H1 (cell line): ENCODE measurements at regions not wholly inside any gene's neighbourhood (a gene's known extent, or its start where the extent isn't known, plus 50 kb on each side); places are given as distances from the start of the nearest gene placed in this dataset.

Experiments used
- CTCF ChIA-PET: fragments of 300-600 bp; sonication (Branson Sonifier 250); formaldehyde crosslinking; loops from one replicate; lab custom pipeline; 2021; ENCODE audit not compliant: partially characterized antibody; lab: Charles Lee
- POLR2A ChIA-PET: fragments of 300-600 bp; sonication (Branson Sonifier 250); formaldehyde crosslinking; loops from one replicate; lab custom pipeline; 2021; ENCODE audit warnings: inconsistent platforms; ENCODE audit not compliant: partially characterized antibody; lab: Charles Lee
- DNase-seq, 2 experiments: peaks; one replicate each; pipeline versions ENCODE4 v3.0.0 to v3.0.0-alpha.2; 2010 to 2022; ENCODE audit warnings: low spot score in 2 of 2, low read depth in 1 of 2, mixed read lengths in 1 of 2
- FAIRE-seq: peaks from 2 replicates; lab custom pipeline; 2011; peaks lifted over from hg19 to GRCh38; lab: Jason Lieb, UNC
- H2AFZ ChIP-seq: 2 replicates; pipeline ENCODE4 v1.8.1; 2012; ENCODE audit warnings: low read length, inconsistent platforms
- H2AK5ac ChIP-seq: 2 replicates; pipeline ENCODE4 v1.6.1; 2013; ENCODE audit warnings: low read depth, low read length
- H2BK120ac ChIP-seq: replicated peaks from 2 replicates; pipeline ENCODE3; 2013; ENCODE audit warnings: low read depth, low read length, inconsistent platforms
- H2BK12ac ChIP-seq: 2 replicates; pipeline ENCODE4 v1.6.1; 2013; ENCODE audit warnings: low read depth, low read length
- H2BK15ac ChIP-seq: 2 replicates; pipeline ENCODE4 v1.6.1; 2013; ENCODE audit warnings: low read length
- H2BK20ac ChIP-seq: 2 replicates; pipeline ENCODE4 v1.6.1; 2013; ENCODE audit warnings: low read length
- H2BK5ac ChIP-seq: 2 replicates; pipeline ENCODE4 v1.6.1; 2013; ENCODE audit warnings: low read depth, low read length
- H3K14ac ChIP-seq: 2 replicates; pipeline ENCODE4 v1.6.1; 2013; ENCODE audit warnings: inconsistent platforms; ENCODE audit not compliant: insufficient read length
- H3K18ac ChIP-seq: 2 replicates; pipeline ENCODE4 v1.6.1; 2013; ENCODE audit warnings: low read length; ENCODE audit errors: extremely low read depth
- H3K23ac ChIP-seq: 2 replicates; pipeline ENCODE4 v1.6.1; 2013; ENCODE audit warnings: inconsistent platforms; ENCODE audit not compliant: insufficient read length
- H3K23me2 ChIP-seq: 2 replicates; pipeline ENCODE4 v1.6.1; 2013; ENCODE audit warnings: low read depth, low read length
- H3K27ac ChIP-seq: 2 replicates; pipeline ENCODE4 v1.6.1; 2011; ENCODE audit warnings: low read depth, low read length, inconsistent platforms
- H3K27me3 ChIP-seq, 4 experiments: replicated peaks in 1 of 4; 1 replicate in 1 of 4; 2 replicates in 3 of 4; pipeline versions ENCODE4 v1.6.1 to v1.8.1; 2011 to 2013; ENCODE audit warnings: low read length in 3 of 4, mild to moderate bottlenecking in 3 of 4, inconsistent platforms in 2 of 4, mixed read lengths in 2 of 4, moderate library complexity in 1 of 4; ENCODE audit not compliant: control insufficient read depth in 3 of 4, insufficient read depth in 3 of 4; ENCODE audit errors: extremely low read depth in 1 of 4
- H3K36me3 ChIP-seq, 4 experiments: 2 replicates each; pipeline versions ENCODE4 v1.6.1 to v1.8.1; 2011 to 2013; ENCODE audit warnings: mild to moderate bottlenecking in 4 of 4, low read length in 3 of 4, moderate library complexity in 2 of 4, control low read depth in 1 of 4, inconsistent platforms in 1 of 4; ENCODE audit not compliant: insufficient read depth in 4 of 4, control insufficient read depth in 2 of 4
- H3K4ac ChIP-seq: replicated peaks from 2 replicates; pipeline ENCODE3; 2013; ENCODE audit warnings: low read length, low read depth, mixed read lengths, inconsistent platforms; ENCODE audit not compliant: insufficient read length
- H3K4me1 ChIP-seq, 4 experiments: replicated peaks in 1 of 4; 1 replicate in 1 of 4; 2 replicates in 3 of 4; pipeline versions ENCODE4 v1.6.1 to v1.8.1; 2011 to 2013; ENCODE audit warnings: low read length in 3 of 4, inconsistent platforms in 2 of 4, mixed read lengths in 1 of 4; ENCODE audit not compliant: insufficient read depth in 4 of 4, control insufficient read depth in 3 of 4
- H3K4me2 ChIP-seq, 2 experiments: 2 replicates each; pipeline versions ENCODE4 v1.6.1 to v1.8.1; 2011 to 2013; ENCODE audit warnings: low read depth in 2 of 2, low read length in 2 of 2, control low read depth in 1 of 2, inconsistent platforms in 1 of 2, mild to moderate bottlenecking in 1 of 2; ENCODE audit not compliant: insufficient read depth in 1 of 2
- H3K4me3 ChIP-seq, 4 experiments: fragments of 200-600, 300-600 bp in 1 of 4; sonication (generic), shearing (Covaris generic), sonication (Bioruptor Twin) in 1 of 4; 2 replicates each; pipeline versions ENCODE4 v1.5.1 to v1.8.1; 2011 to 2016; ENCODE audit warnings: low read length in 4 of 4, low read depth in 3 of 4, control low read depth in 2 of 4, inconsistent platforms in 2 of 4, mild to moderate bottlenecking in 2 of 4, mixed read lengths in 1 of 4, moderate library complexity in 1 of 4; ENCODE audit not compliant: insufficient read depth in 2 of 4; ENCODE audit errors: extremely low read depth in 1 of 4
- H3K56ac ChIP-seq: replicated peaks from 2 replicates; pipeline ENCODE3; 2013; ENCODE audit warnings: low read depth, mild to moderate bottlenecking, mixed read lengths, low read length, inconsistent platforms; ENCODE audit not compliant: insufficient read length
- H3K79me1 ChIP-seq: 2 replicates; pipeline ENCODE4 v1.6.1; 2013; ENCODE audit warnings: low read depth, low read length, control low read depth
- H3K79me2 ChIP-seq, 2 experiments: 2 replicates each; pipeline versions ENCODE4 v1.6.1 to v1.8.1; 2012 to 2013; ENCODE audit warnings: low read length in 2 of 2, mild to moderate bottlenecking in 2 of 2, inconsistent platforms in 1 of 2; ENCODE audit not compliant: insufficient read depth in 2 of 2, control insufficient read depth in 1 of 2
- H3K9ac ChIP-seq, 4 experiments: replicated peaks in 1 of 4; 1 replicate in 1 of 4; 2 replicates in 3 of 4; pipeline versions ENCODE4 v1.6.1 to v1.8.1; 2011 to 2013; ENCODE audit warnings: low read depth in 3 of 4, low read length in 3 of 4, control low read depth in 2 of 4, mild to moderate bottlenecking in 2 of 4, moderate library complexity in 2 of 4, inconsistent platforms in 1 of 4; ENCODE audit errors: extremely low read depth in 1 of 4
- H3K9me3 ChIP-seq, 2 experiments: 2 replicates each; pipeline versions ENCODE4 v1.6.1 to v1.8.1; 2012 to 2013; ENCODE audit warnings: mild to moderate bottlenecking in 2 of 2, moderate library complexity in 2 of 2, control low read depth in 1 of 2, inconsistent platforms in 1 of 2, low read depth in 1 of 2, low read length in 1 of 2, mixed read lengths in 1 of 2; ENCODE audit not compliant: insufficient read depth in 2 of 2
- H4K20me1 ChIP-seq, 2 experiments: replicated peaks in 1 of 2; 2 replicates each; pipeline versions ENCODE3 to v1.8.1; 2011 to 2013; ENCODE audit warnings: inconsistent platforms in 2 of 2, low read length in 2 of 2, mild to moderate bottlenecking in 1 of 2; ENCODE audit not compliant: insufficient read depth in 2 of 2, control insufficient read depth in 1 of 2
- H4K5ac ChIP-seq: 2 replicates; pipeline ENCODE4 v1.6.1; 2013; ENCODE audit warnings: low read length, low read depth, mixed read lengths, inconsistent platforms; ENCODE audit not compliant: insufficient read length
- H4K8ac ChIP-seq: 2 replicates; pipeline ENCODE4 v1.8.0; 2013; ENCODE audit warnings: mild to moderate bottlenecking, moderate library complexity, low read length, inconsistent platforms; ENCODE audit not compliant: insufficient read depth; ENCODE audit errors: extremely low read depth
- H4K91ac ChIP-seq: replicated peaks from 2 replicates; pipeline ENCODE3; 2013; ENCODE audit warnings: low read length, mixed read lengths, inconsistent platforms; ENCODE audit not compliant: insufficient read length
- ASH2L ChIP-seq: fragments of 200-600, 300-600 bp; sonication (generic); IDR thresholded peaks from one replicate; pipeline ENCODE4 v1.7.1; 2017; ENCODE audit warnings: low read length
- BRCA1 ChIP-seq: IDR thresholded peaks from 2 replicates; pipeline ENCODE4 v1.6.1; 2012; ENCODE audit warnings: low read depth, low read length, improper control_type of control experiment
- CBX8 ChIP-seq: fragments of 300-800, 300-1000 bp; sonication (generic); IDR thresholded peaks from 2 replicates; pipeline ENCODE4 v1.7.1; 2016; ENCODE audit warnings: low read depth, low read length, borderline replicate concordance
- CEBPB ChIP-seq: IDR thresholded peaks from 2 replicates; pipeline ENCODE4 v1.6.1; 2012; ENCODE audit warnings: low read depth, low read length
- E2F6 ChIP-seq: IDR thresholded peaks from 2 replicates; pipeline ENCODE4 v1.6.1; 2012; ENCODE audit warnings: inconsistent platforms
- EGR1 ChIP-seq: IDR thresholded peaks from 2 replicates; pipeline ENCODE4 v1.6.1; 2011; ENCODE audit warnings: low read depth, low read length, borderline replicate concordance
- FOSL1 ChIP-seq: IDR thresholded peaks from 2 replicates; pipeline ENCODE4 v1.6.1; 2011; ENCODE audit warnings: mild to moderate bottlenecking, low read depth, low read length, moderate library complexity; ENCODE audit not compliant: insufficient read depth
- HDAC2 ChIP-seq, 2 experiments: fragments of 300-600 bp in 1 of 2; sonication (generic) in 1 of 2; IDR thresholded peaks; 2 replicates each; pipeline ENCODE4 v1.6.1; 2011 to 2012; ENCODE audit warnings: low read depth in 2 of 2, low read length in 2 of 2, mild to moderate bottlenecking in 2 of 2, moderate library complexity in 2 of 2, borderline replicate concordance in 1 of 2, inconsistent platforms in 1 of 2
- KDM5A ChIP-seq: fragments of 200-600 bp; IDR thresholded peaks from 2 replicates; pipeline ENCODE4 v1.7.1; 2012; ENCODE audit warnings: mild to moderate bottlenecking, low read length, inconsistent platforms, mixed read lengths
- NANOG ChIP-seq: IDR thresholded peaks from 2 replicates; pipeline ENCODE4 v1.6.1; 2011; ENCODE audit warnings: low read length, low read depth, mild to moderate bottlenecking, inconsistent platforms; ENCODE audit not compliant: insufficient read depth, poor library complexity, severe bottlenecking
- SIRT6 ChIP-seq: IDR thresholded peaks from one replicate; pipeline ENCODE4 v1.7.1; 2012; ENCODE audit warnings: low read length, inconsistent platforms
- SP1 ChIP-seq: IDR thresholded peaks from 2 replicates; pipeline ENCODE4 v1.6.1; 2011; ENCODE audit warnings: low read depth, low read length
- SP2 ChIP-seq: IDR thresholded peaks from 2 replicates; pipeline ENCODE4 v1.6.1; 2012; ENCODE audit warnings: mild to moderate bottlenecking, low read length, inconsistent platforms
- TEAD4 ChIP-seq: IDR thresholded peaks from 2 replicates; pipeline ENCODE4 v1.6.1; 2012; ENCODE audit warnings: low read depth, low read length, inconsistent platforms, mixed read lengths
- ZNF274 ChIP-seq: IDR thresholded peaks from 2 replicates; pipeline ENCODE4 v1.7.0; 2012; ENCODE audit warnings: low read length, borderline replicate concordance; ENCODE audit errors: extremely low read depth
- WGBS, 2 experiments: shearing (Covaris generic) in 1 of 2; methylation state at CpG; one replicate each; pipeline versions ENCODE4 v1.1.6 to v1.1.7; 2013 to 2015; ENCODE audit warnings: low lambda C conversion rate in 2 of 2, mixed read lengths in 2 of 2, inconsistent platforms in 1 of 2, low coverage in 1 of 2, missing lambda C conversion rate in 1 of 2; ENCODE audit not compliant: insufficient replicate concordance in 2 of 2, insufficient coverage in 1 of 2, insufficient read length in 1 of 2; ENCODE audit errors: extremely low coverage in 1 of 2, missing lambda C conversion rate in 1 of 2; 5-methylcytosine and 5-hydroxymethylcytosine counted together

- Histone ChIP-seq H3K27ac (no peak overlapping the region), H2AK5ac (no peak overlapping the region), H3K23me2 (no peaks in the 10 kb centered on the region; the same call in 1 of the 2 replicates), H3K4me3 (no peak overlapping the region), H4K8ac (no peak overlapping the region), H2BK120ac (no peak overlapping the region), H3K36me3 (no peaks in the 10 kb centered on the region), H3K23ac (no peak overlapping the region), H3K9ac (no peak overlapping the region), H2AFZ (no peak overlapping the region), H3K79me1 (no peaks in the 10 kb centered on the region), H3K27me3 (no peaks in the 10 kb centered on the region), H3K4me2 (no peak overlapping the region), H3K4ac (no peak overlapping the region), H4K5ac (no peak overlapping the region), H4K91ac (no peak overlapping the region), H4K20me1 (no peaks in the 10 kb centered on the region), H2BK20ac (no peak overlapping the region), H3K18ac (no peak overlapping the region), H3K14ac (no peak overlapping the region), H3K56ac (no peak overlapping the region), H2BK5ac (no peak overlapping the region), H2BK12ac (no peak overlapping the region), H3K9me3 (no peaks in the 10 kb centered on the region), H2BK15ac (no peak overlapping the region), H3K79me2 (no peaks in the 10 kb centered on the region), H3K4me1 (no peaks in the 10 kb centered on the region)
- ChIA-PET CTCF (no interaction called here), POLR2A (no interaction called here)
- no peak for FAIRE-seq
- WGBS, 2 experiments, result 86% methylated on average over 3 of the region's 4 CpGs; no CpG with 5 or more reads in 1 of the 2 experiments
- no peak for DNase-seq
- no peak for TF ChIP-seq CEBPB
- TF ChIP-seq NANOG, result no peak
- no peak for TF ChIP-seq EGR1
- TF ChIP-seq KDM5A, result no peak
- TF ChIP-seq BRCA1, result no peak
- no peak for TF ChIP-seq HDAC2 (IDR thresholded peaks at IDR 0.05; ENCODE audit: borderline replicate concordance in 1 of 2, low read depth in 2 of 2, low read length in 2 of 2)
- TF ChIP-seq SP2, result no peak
- no peak for TF ChIP-seq SP1
- TF ChIP-seq TEAD4, result no peak
- TF ChIP-seq ASH2L, result no peak
- TF ChIP-seq CBX8, result no peak
- no peak for TF ChIP-seq ZNF274
- TF ChIP-seq FOSL1, result no peak
- no peak for TF ChIP-seq E2F6
- no peak for TF ChIP-seq SIRT6
Observed at GRCh38 chr16:6957681-6958080, 375.0 kb upstream of the RBFOX1 start.
